SK-N-SH treated with all-trans-retinoic acid at 6 μM for 48 hours (cell line): ENCODE measurements at regions not wholly inside any gene's neighbourhood (a gene's known extent, or its start where the extent isn't known, plus 50 kb on each side); places are given as distances from the start of the nearest gene placed in this dataset.

Experiments
- ATAC-seq: fragments of 200-7000 bp; cut with Tn5 transposase; 3 replicates; pipeline ENCODE4 v1.9.1; 2020; ENCODE audit warnings: mild to moderate bottlenecking, moderate library complexity
- ARNTL ChIP-seq: fragments of 450-650 bp; formaldehyde crosslinking; IDR thresholded peaks from 2 replicates; pipeline ENCODE4 v1.5.0; 2020; ENCODE audit warnings: low read depth, mild to moderate bottlenecking, moderate library complexity, borderline replicate concordance
- BACH2 ChIP-seq: fragments of 250-450 bp; sonication (Bioruptor Pico); IDR thresholded peaks from 2 replicates; pipeline ENCODE4 v1.9.0; 2021; ENCODE audit warnings: mild to moderate bottlenecking, borderline replicate concordance
- CSDC2 ChIP-seq: fragments of 250-450 bp; sonication (Bioruptor Pico); IDR thresholded peaks from 2 replicates; pipeline ENCODE4 v1.5.0; 2020; ENCODE audit warnings: mild to moderate bottlenecking, moderate library complexity
- ESRRG ChIP-seq: fragments of 250-450 bp; sonication (Bioruptor Pico); IDR thresholded peaks from 2 replicates; pipeline ENCODE4 v1.6.1; 2021; ENCODE audit warnings: mild to moderate bottlenecking
- PPARA ChIP-seq: fragments of 250-450 bp; sonication (Bioruptor Pico); IDR thresholded peaks from 2 replicates; pipeline ENCODE4 v1.5.0; 2020; ENCODE audit warnings: mild to moderate bottlenecking, borderline replicate concordance
- RARB ChIP-seq: fragments of 250-450 bp; sonication (Bioruptor Pico); IDR thresholded peaks from 2 replicates; pipeline ENCODE4 v1.8.0; 2021; ENCODE audit warnings: mild to moderate bottlenecking, moderate library complexity
- TCF4 ChIP-seq: fragments of 250-450 bp; sonication (Bioruptor Pico); IDR thresholded peaks from 2 replicates; pipeline ENCODE4 v1.8.0; 2021; ENCODE audit warnings: mild to moderate bottlenecking, moderate library complexity, borderline replicate concordance
- TOX ChIP-seq: fragments of 250-450 bp; sonication (Bioruptor Pico); IDR thresholded peaks from 2 replicates; pipeline ENCODE4 v1.8.0; 2021; ENCODE audit warnings: mild to moderate bottlenecking, moderate library complexity, borderline replicate concordance
- ZC3H10 ChIP-seq: fragments of 250-450 bp; sonication (Bioruptor Pico); IDR thresholded peaks from 2 replicates; pipeline ENCODE4 v1.5.1; 2021; ENCODE audit warnings: mild to moderate bottlenecking, moderate library complexity
- ZFP30 ChIP-seq: fragments of 450-650 bp; formaldehyde crosslinking; IDR thresholded peaks from 2 replicates; pipeline ENCODE4 v1.5.0; 2022; ENCODE audit warnings: mild to moderate bottlenecking, moderate library complexity
- ZNF565 ChIP-seq: fragments of 450-650 bp; formaldehyde crosslinking; conservative IDR thresholded peaks from 2 replicates; pipeline ENCODE4 v1.5.0; 2020; ENCODE audit warnings: low read depth, mild to moderate bottlenecking, moderate library complexity
- ZNF70 ChIP-seq: fragments of 450-650 bp; formaldehyde crosslinking; IDR thresholded peaks from 2 replicates; pipeline ENCODE4 v1.5.0; 2020; ENCODE audit warnings: mild to moderate bottlenecking, moderate library complexity
- ZNF8 ChIP-seq: fragments of 450-650 bp; formaldehyde crosslinking; IDR thresholded peaks from 2 replicates; pipeline ENCODE4 v1.5.0; 2020; ENCODE audit warnings: mild to moderate bottlenecking, moderate library complexity
- TF ChIP-seq, protein P1 (sequence below): fragments of 250-450 bp; sonication (Bioruptor Pico); IDR thresholded peaks from 2 replicates; pipeline ENCODE4 v1.5.1; 2021; ENCODE audit warnings: mild to moderate bottlenecking, moderate library complexity
- TF ChIP-seq, protein P2 (sequence below): fragments of 250-450 bp; sonication (Bioruptor Pico); IDR thresholded peaks from 2 replicates; pipeline ENCODE4 v1.8.0; 2020; ENCODE audit warnings: mild to moderate bottlenecking, moderate library complexity, borderline replicate concordance
- TF ChIP-seq, protein P3 (sequence below): fragments of 250-450 bp; sonication (Bioruptor Pico); IDR thresholded peaks from 2 replicates; pipeline ENCODE4 v1.5.1; 2020; ENCODE audit warnings: low read depth, mild to moderate bottlenecking, moderate library complexity
- TF ChIP-seq, protein P4 (sequence below): fragments of 250-450 bp; sonication (Bioruptor Pico); IDR thresholded peaks from 2 replicates; pipeline ENCODE4 v1.5.0; 2020; ENCODE audit warnings: mild to moderate bottlenecking, moderate library complexity
- TF ChIP-seq, protein P5 (sequence below): fragments of 250-450 bp; sonication (Bioruptor Pico); IDR thresholded peaks from 2 replicates; pipeline ENCODE4 v1.8.0; 2021; ENCODE audit warnings: low read depth, mild to moderate bottlenecking, moderate library complexity, borderline replicate concordance

DNA sequence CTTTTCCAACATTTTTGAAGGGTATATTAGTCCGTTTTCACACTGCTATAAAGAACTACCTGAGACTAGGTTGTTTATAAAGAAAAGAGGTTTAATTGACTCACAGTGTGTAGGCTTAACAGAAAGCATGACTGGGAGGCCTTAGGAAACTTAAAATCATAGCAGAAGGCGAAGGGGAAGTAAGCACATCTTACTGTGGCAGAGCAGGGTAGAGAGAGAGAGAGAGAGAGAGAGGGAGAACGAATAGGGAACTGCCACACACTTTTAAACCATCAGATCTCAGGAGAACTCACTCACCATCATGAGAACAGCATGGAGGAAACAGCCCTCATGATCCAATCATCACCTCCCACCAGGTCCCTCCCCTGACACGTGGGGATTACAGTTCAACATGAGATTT lies 420.3 kb downstream of the SOCS6 start (continued):
- TF ChIP-seq, protein P1, sequence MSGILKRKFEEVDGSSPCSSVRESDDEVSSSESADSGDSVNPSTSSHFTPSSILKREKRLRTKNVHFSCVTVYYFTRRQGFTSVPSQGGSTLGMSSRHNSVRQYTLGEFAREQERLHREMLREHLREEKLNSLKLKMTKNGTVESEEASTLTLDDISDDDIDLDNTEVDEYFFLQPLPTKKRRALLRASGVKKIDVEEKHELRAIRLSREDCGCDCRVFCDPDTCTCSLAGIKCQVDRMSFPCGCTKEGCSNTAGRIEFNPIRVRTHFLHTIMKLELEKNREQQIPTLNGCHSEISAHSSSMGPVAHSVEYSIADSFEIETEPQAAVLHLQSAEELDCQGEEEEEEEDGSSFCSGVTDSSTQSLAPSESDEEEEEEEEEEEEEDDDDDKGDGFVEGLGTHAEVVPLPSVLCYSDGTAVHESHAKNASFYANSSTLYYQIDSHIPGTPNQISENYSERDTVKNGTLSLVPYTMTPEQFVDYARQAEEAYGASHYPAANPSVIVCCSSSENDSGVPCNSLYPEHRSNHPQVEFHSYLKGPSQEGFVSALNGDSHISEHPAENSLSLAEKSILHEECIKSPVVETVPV: no peak
- TF ChIP-seq, protein P2, sequence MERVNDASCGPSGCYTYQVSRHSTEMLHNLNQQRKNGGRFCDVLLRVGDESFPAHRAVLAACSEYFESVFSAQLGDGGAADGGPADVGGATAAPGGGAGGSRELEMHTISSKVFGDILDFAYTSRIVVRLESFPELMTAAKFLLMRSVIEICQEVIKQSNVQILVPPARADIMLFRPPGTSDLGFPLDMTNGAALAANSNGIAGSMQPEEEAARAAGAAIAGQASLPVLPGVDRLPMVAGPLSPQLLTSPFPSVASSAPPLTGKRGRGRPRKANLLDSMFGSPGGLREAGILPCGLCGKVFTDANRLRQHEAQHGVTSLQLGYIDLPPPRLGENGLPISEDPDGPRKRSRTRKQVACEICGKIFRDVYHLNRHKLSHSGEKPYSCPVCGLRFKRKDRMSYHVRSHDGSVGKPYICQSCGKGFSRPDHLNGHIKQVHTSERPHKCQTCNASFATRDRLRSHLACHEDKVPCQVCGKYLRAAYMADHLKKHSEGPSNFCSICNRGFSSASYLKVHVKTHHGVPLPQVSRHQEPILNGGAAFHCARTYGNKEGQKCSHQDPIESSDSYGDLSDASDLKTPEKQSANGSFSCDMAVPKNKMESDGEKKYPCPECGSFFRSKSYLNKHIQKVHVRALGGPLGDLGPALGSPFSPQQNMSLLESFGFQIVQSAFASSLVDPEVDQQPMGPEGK (CRISPR knock-in tag): no peak
- TF ChIP-seq, protein P3, sequence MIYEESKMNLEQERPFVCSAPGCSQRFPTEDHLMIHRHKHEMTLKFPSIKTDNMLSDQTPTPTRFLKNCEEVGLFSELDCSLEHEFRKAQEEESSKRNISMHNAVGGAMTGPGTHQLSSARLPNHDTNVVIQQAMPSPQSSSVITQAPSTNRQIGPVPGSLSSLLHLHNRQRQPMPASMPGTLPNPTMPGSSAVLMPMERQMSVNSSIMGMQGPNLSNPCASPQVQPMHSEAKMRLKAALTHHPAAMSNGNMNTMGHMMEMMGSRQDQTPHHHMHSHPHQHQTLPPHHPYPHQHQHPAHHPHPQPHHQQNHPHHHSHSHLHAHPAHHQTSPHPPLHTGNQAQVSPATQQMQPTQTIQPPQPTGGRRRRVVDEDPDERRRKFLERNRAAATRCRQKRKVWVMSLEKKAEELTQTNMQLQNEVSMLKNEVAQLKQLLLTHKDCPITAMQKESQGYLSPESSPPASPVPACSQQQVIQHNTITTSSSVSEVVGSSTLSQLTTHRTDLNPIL (CRISPR knock-in tag): no peak

DNA sequence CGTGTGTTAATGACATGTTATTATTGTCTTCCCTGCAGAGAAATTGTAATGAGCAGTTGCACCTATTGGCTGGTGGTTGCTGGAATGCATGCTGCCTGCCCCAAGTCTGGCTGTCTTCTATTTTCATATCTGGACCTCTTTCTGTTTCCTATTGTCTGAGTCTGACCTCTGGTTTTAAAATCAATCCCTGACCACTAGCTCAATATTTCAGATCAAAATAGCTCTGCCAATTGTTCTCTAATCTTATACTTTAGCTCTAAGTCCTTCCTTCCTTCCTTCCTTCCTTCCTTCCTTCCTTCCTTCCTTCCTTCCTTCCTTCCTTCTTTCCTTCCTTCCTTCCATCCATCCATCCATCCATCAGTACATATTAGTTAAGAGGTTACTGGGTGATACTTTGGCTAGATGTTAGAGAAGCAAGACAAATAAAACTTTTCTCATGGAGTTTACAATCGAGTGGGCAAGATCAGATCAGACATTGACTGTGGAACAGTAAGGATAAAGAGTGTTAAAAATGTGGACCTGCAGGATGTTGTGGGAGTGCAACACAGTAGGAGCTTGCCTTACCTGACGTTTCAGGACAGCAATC lies 417.1 kb downstream of the SOCS6 start:
- ATAC-seq: no peak
- TF ChIP-seq, protein P4, sequence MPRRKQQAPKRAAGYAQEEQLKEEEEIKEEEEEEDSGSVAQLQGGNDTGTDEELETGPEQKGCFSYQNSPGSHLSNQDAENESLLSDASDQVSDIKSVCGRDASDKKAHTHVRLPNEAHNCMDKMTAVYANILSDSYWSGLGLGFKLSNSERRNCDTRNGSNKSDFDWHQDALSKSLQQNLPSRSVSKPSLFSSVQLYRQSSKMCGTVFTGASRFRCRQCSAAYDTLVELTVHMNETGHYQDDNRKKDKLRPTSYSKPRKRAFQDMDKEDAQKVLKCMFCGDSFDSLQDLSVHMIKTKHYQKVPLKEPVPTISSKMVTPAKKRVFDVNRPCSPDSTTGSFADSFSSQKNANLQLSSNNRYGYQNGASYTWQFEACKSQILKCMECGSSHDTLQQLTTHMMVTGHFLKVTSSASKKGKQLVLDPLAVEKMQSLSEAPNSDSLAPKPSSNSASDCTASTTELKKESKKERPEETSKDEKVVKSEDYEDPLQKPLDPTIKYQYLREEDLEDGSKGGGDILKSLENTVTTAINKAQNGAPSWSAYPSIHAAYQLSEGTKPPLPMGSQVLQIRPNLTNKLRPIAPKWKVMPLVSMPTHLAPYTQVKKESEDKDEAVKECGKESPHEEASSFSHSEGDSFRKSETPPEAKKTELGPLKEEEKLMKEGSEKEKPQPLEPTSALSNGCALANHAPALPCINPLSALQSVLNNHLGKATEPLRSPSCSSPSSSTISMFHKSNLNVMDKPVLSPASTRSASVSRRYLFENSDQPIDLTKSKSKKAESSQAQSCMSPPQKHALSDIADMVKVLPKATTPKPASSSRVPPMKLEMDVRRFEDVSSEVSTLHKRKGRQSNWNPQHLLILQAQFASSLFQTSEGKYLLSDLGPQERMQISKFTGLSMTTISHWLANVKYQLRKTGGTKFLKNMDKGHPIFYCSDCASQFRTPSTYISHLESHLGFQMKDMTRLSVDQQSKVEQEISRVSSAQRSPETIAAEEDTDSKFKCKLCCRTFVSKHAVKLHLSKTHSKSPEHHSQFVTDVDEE (CRISPR knock-in tag): no peak
- TF ChIP-seq, protein P5, sequence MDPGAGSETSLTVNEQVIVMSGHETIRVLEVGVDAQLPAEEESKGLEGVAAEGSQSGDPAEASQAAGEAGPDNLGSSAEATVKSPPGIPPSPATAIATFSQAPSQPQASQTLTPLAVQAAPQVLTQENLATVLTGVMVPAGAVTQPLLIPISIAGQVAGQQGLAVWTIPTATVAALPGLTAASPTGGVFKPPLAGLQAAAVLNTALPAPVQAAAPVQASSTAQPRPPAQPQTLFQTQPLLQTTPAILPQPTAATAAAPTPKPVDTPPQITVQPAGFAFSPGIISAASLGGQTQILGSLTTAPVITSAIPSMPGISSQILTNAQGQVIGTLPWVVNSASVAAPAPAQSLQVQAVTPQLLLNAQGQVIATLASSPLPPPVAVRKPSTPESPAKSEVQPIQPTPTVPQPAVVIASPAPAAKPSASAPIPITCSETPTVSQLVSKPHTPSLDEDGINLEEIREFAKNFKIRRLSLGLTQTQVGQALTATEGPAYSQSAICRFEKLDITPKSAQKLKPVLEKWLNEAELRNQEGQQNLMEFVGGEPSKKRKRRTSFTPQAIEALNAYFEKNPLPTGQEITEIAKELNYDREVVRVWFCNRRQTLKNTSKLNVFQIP (CRISPR knock-in tag): no peak
- TF ChIP-seq ESRRG (no peak), CSDC2 (CRISPR knock-in tag) (no peak), ZC3H10 (CRISPR knock-in tag) (no peak), ZFP30 (CRISPR knock-in tag) (no peak), RARB (CRISPR knock-in tag) (no peak), ZNF8 (no peak), ARNTL (no peak), BACH2 (CRISPR knock-in tag) (no peak), ZNF565 (CRISPR knock-in tag) (no peak), TCF4 (CRISPR knock-in tag) (no peak), PPARA (CRISPR knock-in tag) (no peak), TOX (CRISPR knock-in tag) (no peak), ZNF70 (no peak)
- TF ChIP-seq, protein P2 (CRISPR knock-in tag): no peak
- TF ChIP-seq, protein P3 (CRISPR knock-in tag): no peak
